OCI-LY3 (cell line): ENCODE measurements at regions not wholly inside any gene's neighbourhood (a gene's known extent, or its start where the extent isn't known, plus 50 kb on each side); places are given as distances from the start of the nearest gene placed in this dataset.

Experiments
- H2AFZ ChIP-seq: fragments of 200-600, 300-600 bp; shearing (Covaris generic); 2 replicates; pipeline ENCODE4 v1.6.0; 2014; ENCODE audit warnings: antibody characterized with exemption, low read depth, low read length
- H3K27ac ChIP-seq: fragments of 200-600, 300-600 bp; sonication (generic); 2 replicates; pipeline ENCODE4 v1.5.1; 2014; ENCODE audit warnings: mild to moderate bottlenecking, low read length, moderate library complexity, mixed read lengths
- H3K27me3 ChIP-seq: fragments of 200-600, 300-600 bp; sonication (generic); 2 replicates; pipeline ENCODE4 v1.6.1; 2014; ENCODE audit warnings: low read depth, low read length, mixed read lengths
- H3K36me3 ChIP-seq: fragments of 200-600, 300-600 bp; sonication (generic); replicated peaks from 2 replicates; pipeline ENCODE3; 2014; ENCODE audit warnings: low read depth, low read length, mixed read lengths
- H3K4me1 ChIP-seq: fragments of 300-600, 200-600 bp; sonication (generic); 2 replicates; pipeline ENCODE4 v1.6.1; 2014; ENCODE audit warnings: low read length, mixed read lengths
- H3K4me2 ChIP-seq: fragments of 200-600, 300-600 bp; sonication (generic); 2 replicates; pipeline ENCODE4 v1.6.1; 2014; ENCODE audit warnings: low read length, mixed read lengths
- H3K4me3 ChIP-seq: fragments of 300-600, 200-600 bp; sonication (generic); 2 replicates; pipeline ENCODE4 v1.5.1; 2014; ENCODE audit warnings: antibody characterized with exemption, mild to moderate bottlenecking, low read length, moderate library complexity
- H3K79me2 ChIP-seq: fragments of 300-600, 200-600 bp; shearing (Covaris generic); 2 replicates; pipeline ENCODE4 v1.6.1; 2014; ENCODE audit warnings: mild to moderate bottlenecking, low read length, mixed read lengths
- H3K9ac ChIP-seq: fragments of 300-600, 200-600 bp; shearing (Covaris generic); 2 replicates; pipeline ENCODE4 v1.6.0; 2014; ENCODE audit warnings: mild to moderate bottlenecking, low read length, moderate library complexity
- H3K9me3 ChIP-seq: fragments of 200-600, 300-600 bp; shearing (Covaris generic); 2 replicates; pipeline ENCODE4 v1.6.1; 2014; ENCODE audit warnings: low read length, mixed read lengths; ENCODE audit not compliant: insufficient read depth
- H4K20me1 ChIP-seq: fragments of 200-600, 300-600 bp; sonication (generic); 2 replicates; pipeline ENCODE4 v1.6.1; 2016; ENCODE audit warnings: low read length, mixed read lengths; ENCODE audit not compliant: insufficient read depth
- EZH2phosphoT487 ChIP-seq: fragments of 200-600 bp; shearing (Covaris generic); IDR thresholded peaks from 2 replicates; pipeline ENCODE4 v1.6.1; 2018; ENCODE audit warnings: antibody characterized with exemption, mixed run types, low read depth
- TF ChIP-seq, protein P1 (sequence below): fragments of 200-600, 300-600 bp; sonication (generic); IDR thresholded peaks from 2 replicates; pipeline ENCODE4 v1.5.1; 2014; ENCODE audit warnings: antibody characterized with exemption, low read length, low read depth

- Histone ChIP-seq H4K20me1 (no peaks in the 10 kb centered on the region), H3K4me2 (no peak overlapping the region), H3K4me3 (no peak overlapping the region), H3K79me2 (no peaks in the 10 kb centered on the region), H3K27me3 (peaks cover 3% of the 10 kb centered on the region), H2AFZ (no peak overlapping the region), H3K9ac (no peak overlapping the region), H3K27ac (no peak overlapping the region), H3K4me1 (no peaks in the 10 kb centered on the region), H3K36me3 (no peaks in the 10 kb centered on the region), H3K9me3 (no peaks in the 10 kb centered on the region)
- TF ChIP-seq EZH2phosphoT487: no peak
- TF ChIP-seq, protein P1, sequence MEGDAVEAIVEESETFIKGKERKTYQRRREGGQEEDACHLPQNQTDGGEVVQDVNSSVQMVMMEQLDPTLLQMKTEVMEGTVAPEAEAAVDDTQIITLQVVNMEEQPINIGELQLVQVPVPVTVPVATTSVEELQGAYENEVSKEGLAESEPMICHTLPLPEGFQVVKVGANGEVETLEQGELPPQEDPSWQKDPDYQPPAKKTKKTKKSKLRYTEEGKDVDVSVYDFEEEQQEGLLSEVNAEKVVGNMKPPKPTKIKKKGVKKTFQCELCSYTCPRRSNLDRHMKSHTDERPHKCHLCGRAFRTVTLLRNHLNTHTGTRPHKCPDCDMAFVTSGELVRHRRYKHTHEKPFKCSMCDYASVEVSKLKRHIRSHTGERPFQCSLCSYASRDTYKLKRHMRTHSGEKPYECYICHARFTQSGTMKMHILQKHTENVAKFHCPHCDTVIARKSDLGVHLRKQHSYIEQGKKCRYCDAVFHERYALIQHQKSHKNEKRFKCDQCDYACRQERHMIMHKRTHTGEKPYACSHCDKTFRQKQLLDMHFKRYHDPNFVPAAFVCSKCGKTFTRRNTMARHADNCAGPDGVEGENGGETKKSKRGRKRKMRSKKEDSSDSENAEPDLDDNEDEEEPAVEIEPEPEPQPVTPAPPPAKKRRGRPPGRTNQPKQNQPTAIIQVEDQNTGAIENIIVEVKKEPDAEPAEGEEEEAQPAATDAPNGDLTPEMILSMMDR: no peak
Observed at GRCh38 chr2:120430957-120431356, 85.0 kb downstream of the INHBB start.

GRCh38 chr2:120431386-120432292, 85.7 kb downstream of the INHBB start:
- Histone ChIP-seq H3K27ac (no peak overlapping the region), H3K4me3 (no peak overlapping the region), H3K4me2 (no peak overlapping the region), H4K20me1 (no peaks in the 10 kb centered on the region), H3K9me3 (no peaks in the 10 kb centered on the region), H3K9ac (no peak overlapping the region), H3K36me3 (no peaks in the 10 kb centered on the region), H3K79me2 (no peaks in the 10 kb centered on the region), H2AFZ (no peak overlapping the region), H3K4me1 (no peaks in the 10 kb centered on the region), H3K27me3 (no peaks in the 10 kb centered on the region; the same call in 1 of the 2 replicates)
- TF ChIP-seq EZH2phosphoT487: no peak
- TF ChIP-seq, protein P1: no peak

DNA sequence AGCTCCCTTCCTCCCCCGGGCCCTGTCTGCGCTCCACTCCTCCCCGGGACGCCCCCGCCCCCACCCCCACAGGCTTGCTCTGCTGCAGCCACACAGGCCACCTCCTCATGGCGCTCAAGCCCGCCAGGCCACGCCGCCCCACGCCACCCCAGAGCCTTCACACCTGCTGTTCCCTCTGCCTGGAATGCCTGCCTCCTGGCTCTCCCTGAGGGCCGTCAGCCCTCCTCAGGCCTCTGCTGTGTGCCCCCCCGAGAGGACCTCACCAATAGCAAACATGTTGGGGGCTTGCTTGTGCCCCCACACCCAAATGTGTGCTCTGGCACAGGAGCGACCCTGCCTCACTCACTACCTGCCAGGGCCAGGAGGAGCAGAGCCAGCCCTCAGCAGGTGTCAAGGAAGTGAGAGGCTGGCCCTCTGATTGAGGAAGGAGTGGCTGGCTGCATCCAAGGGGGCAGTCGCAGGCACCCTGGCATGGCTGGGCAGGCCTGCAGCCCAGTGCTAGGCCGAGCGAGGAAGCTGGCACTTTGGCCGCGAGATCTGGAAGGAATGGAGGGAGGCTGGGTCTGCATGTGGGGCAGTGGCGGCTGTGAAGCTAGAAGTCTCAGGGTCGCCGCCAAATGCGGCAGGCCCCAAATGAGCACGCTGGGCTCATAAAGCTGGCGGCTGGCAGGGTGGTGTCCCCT, 86.5 kb downstream of the INHBB start:
- Histone ChIP-seq H2AFZ (no peak overlapping the region), H3K9me3 (no peaks in the 10 kb centered on the region), H3K79me2 (no peaks in the 10 kb centered on the region), H3K4me3 (no peak overlapping the region), H3K36me3 (no peaks in the 10 kb centered on the region), H4K20me1 (no peaks in the 10 kb centered on the region), H3K4me1 (no peaks in the 10 kb centered on the region), H3K27me3 (no peaks in the 10 kb centered on the region), H3K9ac (no peak overlapping the region), H3K4me2 (no peak overlapping the region), H3K27ac (no peak overlapping the region)
- TF ChIP-seq EZH2phosphoT487: no peak
- TF ChIP-seq, protein P1: no peak
